ENCODE measurements at regions not wholly inside any gene's neighbourhood (a gene's known extent, or its start where the extent isn't known, plus 50 kb on each side); places are given as distances from the start of the nearest gene placed in this dataset.
"Not testable (repeated sequence)": the region's sequence is repeated elsewhere in the genome, so short reads cannot be mapped to it uniquely, and the experiment has no call there.

GRCh38 chr9:88828492-88828974, 162.7 kb upstream of the S1PR3 start:
- TF ChIP-seq CTCF (IDR thresholded peaks at IDR 0.05; ENCODE audit: low read depth, low read length), result no peak
- no peak overlapping the region for H3K4me3 ChIP-seq (ENCODE audit: low read depth, low read length)

GRCh38 chr9:88829276-88829675, 162.0 kb upstream of the S1PR3 start:
- no peak for TF ChIP-seq CTCF (IDR thresholded peaks at IDR 0.05; ENCODE audit: low read depth, low read length)
- H3K4me3 ChIP-seq (ENCODE audit: low read depth, low read length), result no peak overlapping the region

- no peak for TF ChIP-seq CTCF (IDR thresholded peaks at IDR 0.05; ENCODE audit: low read depth, low read length)
- no peak overlapping the region for H3K4me3 ChIP-seq (ENCODE audit: low read depth, low read length)
Observed at GRCh38 chr9:88831713-88832407, 159.4 kb upstream of the S1PR3 start.

- TF ChIP-seq CTCF (IDR thresholded peaks at IDR 0.05; ENCODE audit: low read depth, low read length), result no peak
- no peak overlapping the region for H3K4me3 ChIP-seq (ENCODE audit: low read depth, low read length)
Observed at GRCh38 chr9:88833946-88834345, 157.3 kb upstream of the S1PR3 start.

GRCh38 chr9:88835038-88835466, 156.2 kb upstream of the S1PR3 start:
- TF ChIP-seq CTCF (IDR thresholded peaks at IDR 0.05; ENCODE audit: low read depth, low read length), result no peak
- no peak overlapping the region for H3K4me3 ChIP-seq (ENCODE audit: low read depth, low read length)

GRCh38 chr9:88835772-88836171, 155.5 kb upstream of the S1PR3 start:
- no peak for TF ChIP-seq CTCF (IDR thresholded peaks at IDR 0.05; ENCODE audit: low read depth, low read length)
- H3K4me3 ChIP-seq (ENCODE audit: low read depth, low read length), result no peak overlapping the region

GRCh38 chr9:88837731-88838130, 153.5 kb upstream of the S1PR3 start:
- no peak for TF ChIP-seq CTCF (IDR thresholded peaks at IDR 0.05; ENCODE audit: low read depth, low read length)
- no peak overlapping the region for H3K4me3 ChIP-seq (ENCODE audit: low read depth, low read length)

GRCh38 chr9:88849878-88850277, 141.4 kb upstream of the S1PR3 start:
- H3K4me3 ChIP-seq (ENCODE audit: low read depth, low read length), result not testable (repeated sequence)

Data from WI38 (cell line).